Activated CD4-positive, alpha-beta T cell treated with anti-CD3 and anti-CD28 coated beads for 24 hours (primary cell): ENCODE measurements at regions not wholly inside any gene's neighbourhood (a gene's known extent, or its start where the extent isn't known, plus 50 kb on each side); places are given as distances from the start of the nearest gene placed in this dataset.

ENCODE experiments used
- DNase-seq, 2 donors: peaks; one replicate each; pipeline ENCODE4 v3.0.0-alpha.2; 2020; ENCODE audit warnings: low read depth in 2 of 2

- no peak for DNase-seq
These were observed 403.4 kb downstream of the DNAJB9 start for GRCh38 chr7:108973075-108973474.

GRCh38 chr7:108974641-108975040, 405.0 kb downstream of the DNAJB9 start:
- no peak for DNase-seq

GRCh38 chr7:108985037-108985436, 415.4 kb downstream of the DNAJB9 start:
- no peak for DNase-seq

- DNase-seq: no peak
These were observed 419.6 kb downstream of the DNAJB9 start for GRCh38 chr7:108989319-108989718.

- no peak for DNase-seq
These were observed 427.8 kb downstream of the DNAJB9 start for GRCh38 chr7:108997480-108997879.

GRCh38 chr7:109003742-109004141, 434.1 kb downstream of the DNAJB9 start:
- DNase-seq: no peak

GRCh38 chr7:109009636-109010035, 440.0 kb downstream of the DNAJB9 start:
- DNase-seq: no peak

GRCh38 chr7:109020251-109020650, 450.6 kb downstream of the DNAJB9 start:
- no peak for DNase-seq

GRCh38 chr7:109021390-109021789, 451.7 kb downstream of the DNAJB9 start:
- no peak for DNase-seq

- DNase-seq: no peak
These were observed 460.2 kb downstream of the DNAJB9 start for GRCh38 chr7:109029866-109030265.

GRCh38 chr7:109044691-109045090, 475.0 kb downstream of the DNAJB9 start:
- DNase-seq: no peak

GRCh38 chr7:109049366-109049765, 479.7 kb downstream of the DNAJB9 start:
- DNase-seq: no peak

- DNase-seq: no peak
These were observed 489.4 kb downstream of the DNAJB9 start for GRCh38 chr7:109059089-109059488.

GRCh38 chr7:109062798-109063197, 493.1 kb downstream of the DNAJB9 start:
- DNase-seq: no peak

- no peak for DNase-seq
These were observed 503.9 kb downstream of the DNAJB9 start for GRCh38 chr7:109073543-109073942.

- DNase-seq: no peak
These were observed 506.8 kb downstream of the DNAJB9 start for GRCh38 chr7:109076396-109076972.

- no peak for DNase-seq
These were observed 521.4 kb downstream of the DNAJB9 start for GRCh38 chr7:109091042-109091441.

GRCh38 chr7:109092268-109092667, 522.6 kb downstream of the DNAJB9 start:
- no peak for DNase-seq

GRCh38 chr7:109101332-109101731, 531.7 kb downstream of the DNAJB9 start:
- no peak for DNase-seq

- no peak for DNase-seq
These were observed 539.9 kb downstream of the DNAJB9 start for GRCh38 chr7:109109558-109109957.

- DNase-seq: no peak
These were observed 541.4 kb downstream of the DNAJB9 start for GRCh38 chr7:109111086-109111485.

GRCh38 chr7:109121599-109122300, 552.1 kb downstream of the DNAJB9 start:
- no peak for DNase-seq

GRCh38 chr7:109125001-109125400, 555.3 kb downstream of the DNAJB9 start:
- DNase-seq: no peak
